NCI-H345 (cell line): ENCODE measurements at regions not wholly inside any gene's neighbourhood (a gene's known extent, or its start where the extent isn't known, plus 50 kb on each side); places are given as distances from the start of the nearest gene placed in this dataset.
"Not testable (repeated sequence)": the region's sequence is repeated elsewhere in the genome, so short reads cannot be mapped to it uniquely, and the experiment has no call there.

ENCODE experiments used
- DNase-seq: peaks from one replicate; lab custom pipeline; 2025; lab: John Stamatoyannopoulos, UW

GRCh38 chr9:41367301-41367700 is 178.2 kb upstream of the ZNG1F start:
- not testable (repeated sequence) for DNase-seq

GRCh38 chr9:41361790-41362189 is 172.7 kb upstream of the ZNG1F start:
- not testable (repeated sequence) for DNase-seq

- not testable (repeated sequence) for DNase-seq
Measured at GRCh38 chr9:41359116-41359515, 170.0 kb upstream of the ZNG1F start.

DNA sequence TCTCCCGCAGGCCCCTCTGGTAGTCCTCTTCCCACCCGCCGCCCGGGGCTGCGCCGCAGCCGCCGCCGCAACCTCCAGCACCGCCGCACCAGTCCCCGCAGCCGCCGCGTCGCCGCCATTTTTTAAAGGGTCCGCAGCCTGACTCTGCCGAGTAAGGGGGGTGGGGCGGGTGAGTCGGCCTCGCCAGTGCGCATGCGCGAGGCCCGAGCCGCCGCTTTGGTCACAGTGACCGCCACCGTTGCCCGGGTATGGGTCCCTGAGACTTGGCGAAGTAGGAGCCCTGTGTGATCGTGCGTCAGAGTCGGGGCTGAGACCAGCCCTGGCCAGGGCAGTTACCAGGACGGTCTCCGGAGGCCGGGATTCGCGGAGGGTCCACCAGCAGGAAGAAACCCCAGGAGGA is 169.6 kb upstream of the ZNG1F start:
- DNase-seq = peak; percentile 69

- not testable (repeated sequence) for DNase-seq
Measured at GRCh38 chr9:41357918-41358404, 168.8 kb upstream of the ZNG1F start.

DNA sequence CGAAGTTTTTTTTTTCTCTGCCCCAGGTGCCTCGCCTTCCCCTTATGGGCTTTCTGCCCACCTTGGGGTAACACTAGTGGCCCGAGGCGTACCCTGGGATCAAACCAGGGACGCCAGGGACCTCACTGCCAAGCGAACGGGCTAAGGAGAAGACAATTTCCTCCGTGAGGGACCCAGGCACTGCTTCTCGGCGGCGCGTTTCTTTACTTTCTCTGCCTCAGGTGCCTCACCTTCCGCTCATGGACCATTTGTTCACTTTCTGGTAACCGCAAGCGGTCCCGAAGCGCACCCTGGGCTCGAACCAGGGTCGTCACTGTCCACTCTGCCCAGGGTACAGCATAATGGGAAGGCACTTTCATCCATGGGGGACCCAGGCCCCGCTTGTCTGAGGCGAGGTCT is 168.2 kb upstream of the ZNG1F start:
- not testable (repeated sequence) for DNase-seq

- DNase-seq = not testable (repeated sequence)
Measured at GRCh38 chr9:41356588-41357349, 167.7 kb upstream of the ZNG1F start.

- DNase-seq = not testable (repeated sequence)
Measured at GRCh38 chr9:41355712-41356450, 166.8 kb upstream of the ZNG1F start.

- DNase-seq = not testable (repeated sequence)
Measured at GRCh38 chr9:41354978-41355377, 165.9 kb upstream of the ZNG1F start.

- not testable (repeated sequence) for DNase-seq
Measured at GRCh38 chr9:41354060-41354934, 165.2 kb upstream of the ZNG1F start.

- not testable (repeated sequence) for DNase-seq
Measured at GRCh38 chr9:41353026-41353425, 163.9 kb upstream of the ZNG1F start.

DNA sequence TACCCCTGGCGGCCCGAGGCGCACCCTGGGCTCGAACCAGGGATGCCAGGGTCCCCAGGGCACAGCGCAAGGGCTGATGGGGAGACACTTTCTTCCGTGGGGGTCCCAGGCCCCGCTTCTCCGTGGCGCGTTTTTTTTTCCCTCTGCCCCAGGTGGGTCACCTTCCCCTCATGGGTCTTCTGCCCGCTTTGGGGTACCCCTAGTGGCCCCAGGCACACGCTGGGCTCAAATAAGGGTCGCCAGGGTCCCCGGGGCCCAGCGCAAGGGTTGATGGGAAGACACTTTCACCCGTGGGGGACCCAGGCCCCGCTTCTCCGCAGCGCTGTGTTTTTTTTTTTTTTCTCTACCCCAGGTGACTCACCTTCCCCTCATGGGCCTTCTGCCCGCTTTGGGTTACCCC is 163.3 kb upstream of the ZNG1F start:
- not testable (repeated sequence) for DNase-seq

- not testable (repeated sequence) for DNase-seq
Measured at GRCh38 chr9:41347893-41348292, 158.8 kb upstream of the ZNG1F start.

DNA sequence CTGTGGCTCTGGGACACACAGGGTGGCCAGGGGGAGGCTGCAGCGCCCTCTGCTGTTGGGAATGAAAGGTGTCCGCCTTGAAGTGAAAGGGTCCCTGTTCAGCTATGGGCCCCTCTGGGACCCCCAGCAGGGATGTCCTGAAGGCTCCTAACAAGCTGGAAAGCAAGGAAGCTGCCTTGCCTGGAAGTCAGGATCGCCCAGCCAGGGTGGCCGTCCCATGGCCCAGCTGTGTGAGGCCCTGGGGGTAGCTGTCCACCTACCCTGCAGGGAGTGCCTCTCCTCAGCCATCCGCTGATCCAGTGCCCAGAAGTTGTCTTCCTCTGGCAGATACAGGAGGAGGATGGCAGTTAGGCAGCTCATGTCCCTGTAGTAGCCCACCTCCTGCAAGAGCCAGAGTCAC is 143.4 kb upstream of the ZNG1F start:
- DNase-seq = not testable (repeated sequence)

GRCh38 chr9:41321277-41321676 is 132.2 kb upstream of the ZNG1F start:
- DNase-seq = not testable (repeated sequence)

- DNase-seq = not testable (repeated sequence)
Measured at GRCh38 chr9:41308953-41309352, 119.8 kb upstream of the ZNG1F start.

DNA sequence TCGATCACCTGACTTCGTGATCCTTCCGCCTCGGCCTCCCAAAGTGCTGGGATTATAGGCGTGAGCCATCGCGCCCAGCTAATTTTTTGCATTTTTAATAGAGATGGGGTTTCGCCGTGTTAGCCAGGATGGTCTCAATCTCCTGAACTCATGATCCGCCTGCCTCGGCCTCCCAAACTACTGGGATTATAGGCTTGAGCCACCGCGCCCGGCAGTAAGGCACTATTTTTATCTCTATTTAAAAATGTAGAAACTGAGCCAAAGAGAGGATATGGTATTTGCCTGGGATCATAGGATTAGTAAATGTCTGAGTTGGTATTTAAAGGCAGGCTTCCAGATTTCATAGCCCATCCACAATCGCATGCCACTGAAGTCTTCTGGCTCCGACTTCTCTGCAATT is 96.6 kb upstream of the ZNG1F start:
- DNase-seq = not testable (repeated sequence)

- DNase-seq = not testable (repeated sequence)
Measured at GRCh38 chr9:41280299-41281238, 91.5 kb upstream of the ZNG1F start.

DNA sequence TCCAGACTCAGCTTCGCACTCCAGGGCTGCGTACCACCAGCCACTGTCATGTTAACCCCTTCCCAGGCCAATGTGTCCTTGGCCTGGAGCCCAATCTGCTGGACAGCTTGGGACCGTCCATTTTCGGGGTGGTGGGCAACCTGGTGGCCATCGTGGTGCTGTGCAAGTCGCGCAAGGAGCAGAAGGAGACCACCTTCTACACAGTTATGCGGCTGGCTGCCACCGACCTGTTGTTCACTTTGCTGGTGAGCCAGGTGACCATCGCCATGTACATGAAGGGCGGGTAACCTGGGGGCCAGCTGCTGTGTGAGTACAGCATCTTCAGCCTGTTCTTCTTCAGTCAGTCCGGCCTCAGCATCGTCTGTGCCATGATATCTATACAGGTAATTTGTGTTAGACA is 90.3 kb upstream of the ZNG1F start:
- DNase-seq = not testable (repeated sequence)

DNA sequence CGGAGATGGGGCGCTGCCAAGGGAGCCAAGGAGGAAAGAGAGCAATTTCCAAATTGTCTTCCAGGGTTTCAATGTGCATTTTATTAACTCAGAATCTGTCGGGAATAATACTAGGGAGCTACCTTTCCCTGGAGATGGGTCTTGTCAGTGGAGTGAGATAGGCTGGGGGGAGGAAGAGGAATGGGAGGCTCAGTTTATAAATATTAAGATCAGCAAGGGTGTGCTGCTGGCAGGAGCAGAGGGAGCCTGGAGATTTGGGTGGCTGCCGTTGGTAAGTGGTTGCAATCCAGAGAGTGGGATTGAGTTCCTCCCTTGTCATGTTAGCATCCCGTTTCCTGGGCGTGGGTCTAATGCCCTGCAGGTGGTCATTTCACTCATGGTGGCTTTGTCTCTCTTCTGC is 89.9 kb upstream of the ZNG1F start:
- DNase-seq = not testable (repeated sequence)
